Neural progenitor cell (in vitro differentiated cells): ENCODE measurements at regions not wholly inside any gene's neighbourhood (a gene's known extent, or its start where the extent isn't known, plus 50 kb on each side); places are given as distances from the start of the nearest gene placed in this dataset.

Source experiments
- DNase-seq: peaks from one replicate; pipeline ENCODE4 v3.0.0-alpha.2; 2016; ENCODE audit warnings: low spot score
- H2AFZ ChIP-seq: fragments of 200-600 bp; sonication (generic); replicated peaks from 2 replicates; pipeline ENCODE4 v1.6.1; 2016; ENCODE audit warnings: antibody characterized with exemption
- H3F3A ChIP-seq: fragments of 200-600 bp; sonication (generic); 2 replicates; pipeline ENCODE4 v1.6.1; 2016; ENCODE audit warnings: antibody characterized with exemption, low read depth
- H3K27ac ChIP-seq: fragments of 200-600 bp; sonication (generic); 2 replicates; pipeline ENCODE4 v1.5.1; 2016; ENCODE audit warnings: mild to moderate bottlenecking
- H3K27me3 ChIP-seq: fragments of 200-600 bp; sonication (generic); 2 replicates; pipeline ENCODE4 v1.6.1; 2016; ENCODE audit warnings: mild to moderate bottlenecking, moderate library complexity
- H3K36me3 ChIP-seq: fragments of 200-600 bp; sonication (generic); 2 replicates; pipeline ENCODE4 v1.5.1; 2016
- H3K4me1 ChIP-seq: fragments of 200-600 bp; sonication (generic); 2 replicates; pipeline ENCODE4 v1.6.1; 2016; ENCODE audit warnings: mixed run types
- H3K4me2 ChIP-seq: fragments of 200-600 bp; sonication (generic); 2 replicates; pipeline ENCODE4 v1.6.1; 2016
- H3K4me3 ChIP-seq: fragments of 200-600 bp; sonication (generic); 2 replicates; pipeline ENCODE4 v1.5.1; 2016
- H3K79me2 ChIP-seq: fragments of 200-600 bp; sonication (generic); 2 replicates; pipeline ENCODE4 v1.6.1; 2016; ENCODE audit warnings: low read depth
- H3K9ac ChIP-seq: fragments of 200-600 bp; sonication (generic); 2 replicates; pipeline ENCODE4 v1.6.1; 2016
- H3K9me3 ChIP-seq: fragments of 200-600 bp; sonication (generic); 2 replicates; pipeline ENCODE4 v1.5.1; 2016; ENCODE audit warnings: low read depth
- H4K20me1 ChIP-seq: fragments of 200-600 bp; sonication (generic); 2 replicates; pipeline ENCODE4 v1.6.1; 2016; ENCODE audit warnings: low read depth
- H3K27ac Mint-ChIP-seq: 3 replicates; pipeline ENCODE4 v1.8.0; 2021; ENCODE audit warnings: mixed read lengths
- H3K27me3 Mint-ChIP-seq: 2 replicates; pipeline ENCODE4 v1.8.0; 2022; ENCODE audit warnings: low read depth, mild to moderate bottlenecking, inconsistent platforms, moderate library complexity, mixed read lengths; ENCODE audit not compliant: insufficient read depth
- H3K36me3 Mint-ChIP-seq: 3 replicates; pipeline ENCODE4 v1.8.0; 2021; ENCODE audit warnings: mixed read lengths
- H3K4me1 Mint-ChIP-seq: 3 replicates; pipeline ENCODE4 v1.8.0; 2021; ENCODE audit warnings: mixed read lengths
- H3K4me3 Mint-ChIP-seq: 3 replicates; pipeline ENCODE4 v1.8.0; 2021; ENCODE audit warnings: mild to moderate bottlenecking, moderate library complexity, mixed read lengths
- H3K9me3 Mint-ChIP-seq: 3 replicates; pipeline ENCODE4 v1.8.0; 2020; ENCODE audit warnings: mixed read lengths
- CTCF ChIP-seq: fragments of 200-600 bp; sonication (generic); IDR thresholded peaks from 2 replicates; pipeline ENCODE4 v1.5.1; 2017; ENCODE audit warnings: antibody characterized with exemption, mild to moderate bottlenecking
- EZH2 ChIP-seq: fragments of 200-600 bp; sonication (generic); IDR thresholded peaks from 2 replicates; pipeline ENCODE4 v1.6.1; 2017; ENCODE audit warnings: antibody characterized with exemption, mild to moderate bottlenecking, moderate library complexity
- EZH2phosphoT487 ChIP-seq: fragments of 200-600 bp; sonication (generic); IDR thresholded peaks from 2 replicates; pipeline ENCODE4 v1.6.1; 2017; ENCODE audit warnings: antibody characterized with exemption

GRCh38 chr10:23870651-23871610, 338.0 kb upstream of the KIAA1217 start:
- Histone ChIP-seq H3K36me3 (no peaks in the 10 kb centered on the region), H3F3A (no peaks in the 10 kb centered on the region), H3K4me2 (no peak overlapping the region), H3K79me2 (no peaks in the 10 kb centered on the region), H3K9me3 (no peaks in the 10 kb centered on the region), H3K4me1 (no peaks in the 10 kb centered on the region), H3K9ac (no peak overlapping the region), H4K20me1 (no peaks in the 10 kb centered on the region), H2AFZ (no peak overlapping the region), H3K27me3 (no peaks in the 10 kb centered on the region), H3K4me3 (no peak overlapping the region), H3K27ac (no peak overlapping the region)
- H3K27me3 Mint-ChIP-seq = peaks cover 2% of the 10 kb centered on the region
- no peaks in the 10 kb centered on the region for H3K36me3 Mint-ChIP-seq
- H3K4me1 Mint-ChIP-seq = peaks cover 4% of the 10 kb centered on the region
- TF ChIP-seq CTCF = no peak
- no peak for TF ChIP-seq EZH2
- no peak for TF ChIP-seq EZH2phosphoT487
- no peak overlapping the region for H3K27ac Mint-ChIP-seq
- H3K4me3 Mint-ChIP-seq = no peak overlapping the region
- no peaks in the 10 kb centered on the region for H3K9me3 Mint-ChIP-seq
- no peak for DNase-seq

GRCh38 chr10:23872290-23872689, 336.6 kb upstream of the KIAA1217 start:
- no peaks in the 10 kb centered on the region for H3K27me3 ChIP-seq

GRCh38 chr10:23877791-23878320, 331.1 kb upstream of the KIAA1217 start:
- no peaks in the 10 kb centered on the region for H3K4me1 Mint-ChIP-seq

More at GRCh38 chr10:23872290-23872689, 336.6 kb upstream of the KIAA1217 start:
- no peaks in the 10 kb centered on the region for H3K9me3 ChIP-seq
- no peak overlapping the region for H2AFZ ChIP-seq
- H4K20me1 ChIP-seq = no peaks in the 10 kb centered on the region
- Mint-ChIP-seq H3K9me3 (no peaks in the 10 kb centered on the region), H3K36me3 (no peaks in the 10 kb centered on the region), H3K27ac (no peak overlapping the region), H3K27me3 (no peaks in the 10 kb centered on the region), H3K4me1 (peaks cover 4% of the 10 kb centered on the region), H3K4me3 (no peak overlapping the region)
- no peak overlapping the region for H3K4me3 ChIP-seq
- no peaks in the 10 kb centered on the region for H3K79me2 ChIP-seq
- H3K27ac ChIP-seq = no peak overlapping the region
- no peaks in the 10 kb centered on the region for H3K4me1 ChIP-seq
- no peak overlapping the region for H3K4me2 ChIP-seq
- no peaks in the 10 kb centered on the region for H3K36me3 ChIP-seq
- no peaks in the 10 kb centered on the region for H3F3A ChIP-seq
- no peak overlapping the region for H3K9ac ChIP-seq
- TF ChIP-seq EZH2 = no peak
- TF ChIP-seq CTCF = no peak
- no peak for TF ChIP-seq EZH2phosphoT487
- DNase-seq = no peak

More at GRCh38 chr10:23877791-23878320, 331.1 kb upstream of the KIAA1217 start:
- H3K9ac ChIP-seq = no peak overlapping the region
- no peaks in the 10 kb centered on the region for H3K27me3 ChIP-seq
- H3K36me3 ChIP-seq = no peaks in the 10 kb centered on the region
- no peaks in the 10 kb centered on the region for H3K79me2 ChIP-seq
- H3K4me2 ChIP-seq = no peak overlapping the region
- Mint-ChIP-seq H3K4me3 (no peak overlapping the region), H3K27me3 (no peaks in the 10 kb centered on the region), H3K27ac (no peak overlapping the region), H3K36me3 (no peaks in the 10 kb centered on the region), H3K9me3 (no peaks in the 10 kb centered on the region)
- no peaks in the 10 kb centered on the region for H3K9me3 ChIP-seq
- H3F3A ChIP-seq = no peaks in the 10 kb centered on the region
- no peak for DNase-seq
- H3K27ac ChIP-seq = no peak overlapping the region
- H3K4me3 ChIP-seq = no peak overlapping the region
- TF ChIP-seq EZH2phosphoT487 (no peak), EZH2 (no peak)
- no peaks in the 10 kb centered on the region for H3K4me1 ChIP-seq
- no peak overlapping the region for H2AFZ ChIP-seq
- no peaks in the 10 kb centered on the region for H4K20me1 ChIP-seq
